ENCODE measurements at regions not wholly inside any gene's neighbourhood (a gene's known extent, or its start where the extent isn't known, plus 50 kb on each side); places are given as distances from the start of the nearest gene placed in this dataset.

GRCh38 chr4:169915545-169915944 lies 110.7 kb downstream of the MFAP3L start:
- Histone ChIP-seq H3K36me3 (ENCODE audit: control insufficient read depth in 2 of 2, insufficient read depth in 2 of 2, low read length in 1 of 2) (no peaks in the 10 kb centered on the region), H4K20me1 (ENCODE audit: control insufficient read depth, insufficient read depth) (no peaks in the 10 kb centered on the region), H3K4me1 (ENCODE audit: control insufficient read depth, insufficient read depth, low read length) (no peaks in the 10 kb centered on the region), H3K9ac (ENCODE audit: control insufficient read depth, insufficient read depth, low read length) (no peak overlapping the region), H3K9me3 (replicated peaks; ENCODE audit: control insufficient read depth, insufficient read depth, low read length) (no peaks in the 10 kb centered on the region), H3K27ac (ENCODE audit: control insufficient read depth, insufficient read depth) (no peak overlapping the region), H3K27me3 (replicated peaks in 1 of 2; ENCODE audit: control insufficient read depth in 2 of 2, insufficient read depth in 2 of 2, low read length in 1 of 2) (no peaks in the 10 kb centered on the region), H3K79me2 (ENCODE audit: control insufficient read depth, insufficient read depth, low read length) (no peaks in the 10 kb centered on the region), H2AFZ (ENCODE audit: control insufficient read depth, low read depth, low read length) (no peak overlapping the region), H3K4me2 (ENCODE audit: control insufficient read depth, insufficient read depth) (no peak overlapping the region), H3K4me3 (no peak overlapping the region)
- TF ChIP-seq ATF3 (IDR thresholded peaks at IDR 0.05; ENCODE audit: borderline replicate concordance, extremely low read depth, low read depth, low read length) (no peak), MEF2B (IDR thresholded peaks at IDR 0.05; ENCODE audit: partially characterized antibody, poor library complexity, severe bottlenecking) (no peak), MYB (IDR thresholded peaks at IDR 0.05; ENCODE audit: borderline replicate concordance, low read depth, low read length) (no peak), SIN3A (IDR thresholded peaks at IDR 0.05; ENCODE audit: low read depth, low read length) (no peak), TBL1XR1 (IDR thresholded peaks at IDR 0.05; ENCODE audit: low read depth, low read length) (no peak), ZNF24 (IDR thresholded peaks at IDR 0.05) (no peak), ZNF274 (IDR thresholded peaks at IDR 0.05; ENCODE audit: insufficient read depth, insufficient read length) (no peak), ZNF592 (IDR thresholded peaks at IDR 0.05) (no peak), POLR2AphosphoS5 (IDR thresholded peaks at IDR 0.05; ENCODE audit: low read length) (no peak), CHD2 (IDR thresholded peaks at IDR 0.05; ENCODE audit: borderline replicate concordance, low read depth, low read length) (no peak), NKRF (conservative IDR thresholded peaks at IDR 0.05) (no peak)
- FAIRE-seq (no peak), DNase-seq (ENCODE audit: low read depth, low spot score) (no peak), ATAC-seq (no peak)
- ChIA-PET RAD21 (ENCODE audit: unreplicated experiment) (no interaction called here), SMC1A (ENCODE audit: uncharacterized antibody, unreplicated experiment) (interaction anchor here (1.4 kb wide), 1 partner anchor 105 kb away, joined by 3 read pairs; no protein-coding TSS in a partner anchor), POLR2A (no interaction called here), CTCF (no interaction called here)
- intact Hi-C loops (cut with micrococcal nuclease; ENCODE audit: unreplicated experiment) (no loop called here), in situ Hi-C loops (cut with MboI) (no loop called here)
- 56% methylated on average over 5 of the region's 5 CpGs for WGBS (ENCODE audit: insufficient coverage, insufficient replicate concordance, low lambda C conversion rate, missing lambda C conversion rate)
- no TSS peak for BruUV-seq (replicated peaks)

All from GM12878 (cell line).